Stimulated activated CD4-positive, alpha-beta T cell treated with anti-CD3 and anti-CD28 coated beads, Interleukin-12 subunit alpha, Interleukin-12 subunit beta, amount 100 ng/mL, for 24 hours (primary cell): ENCODE measurements at regions not wholly inside any gene's neighbourhood (a gene's known extent, or its start where the extent isn't known, plus 50 kb on each side); places are given as distances from the start of the nearest gene placed in this dataset.

ENCODE experiments used
- DNase-seq, 2 experiments: peaks; one replicate each; pipeline ENCODE4 v3.0.0-alpha.2; 2020; ENCODE audit warnings: low read depth in 2 of 2

DNA sequence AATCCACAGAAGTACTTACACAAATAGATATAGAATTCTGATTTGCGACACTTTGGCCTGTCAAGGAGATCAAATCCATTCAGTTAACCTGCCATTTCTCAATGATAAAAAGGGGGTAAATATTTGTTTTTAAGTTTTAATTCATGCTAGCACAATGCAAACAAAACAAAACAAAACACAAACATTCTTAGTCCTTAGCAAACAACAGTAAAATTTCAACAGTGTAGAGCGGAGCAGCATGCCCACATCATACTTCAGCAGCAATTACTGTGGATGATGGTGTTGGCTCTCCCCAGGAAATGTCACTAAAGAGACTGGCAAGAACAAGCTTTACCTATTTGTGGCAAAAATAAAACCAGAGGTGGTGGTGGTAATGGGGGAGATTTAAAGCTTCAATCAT, 625.2 kb upstream of the PCDH20 start:
- no peak for DNase-seq

DNA sequence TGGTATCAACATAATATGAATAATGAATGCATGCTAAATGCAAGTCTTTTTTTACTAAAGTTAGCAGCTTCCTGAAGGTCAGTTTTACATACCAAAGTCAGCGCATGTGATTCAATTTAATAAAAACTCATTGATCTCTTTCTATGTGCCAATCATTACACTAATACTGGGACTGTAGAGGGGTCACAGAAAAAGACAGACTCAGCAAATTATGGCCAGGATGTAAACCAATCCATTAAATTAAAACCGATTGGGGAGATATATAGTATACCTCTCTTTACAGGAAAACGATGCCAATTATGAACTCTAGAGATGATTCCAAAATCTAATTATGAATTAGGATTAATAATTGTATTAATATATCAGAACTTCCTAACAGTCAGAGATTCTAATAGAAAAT, 624.4 kb upstream of the PCDH20 start:
- DNase-seq, result no peak

DNA sequence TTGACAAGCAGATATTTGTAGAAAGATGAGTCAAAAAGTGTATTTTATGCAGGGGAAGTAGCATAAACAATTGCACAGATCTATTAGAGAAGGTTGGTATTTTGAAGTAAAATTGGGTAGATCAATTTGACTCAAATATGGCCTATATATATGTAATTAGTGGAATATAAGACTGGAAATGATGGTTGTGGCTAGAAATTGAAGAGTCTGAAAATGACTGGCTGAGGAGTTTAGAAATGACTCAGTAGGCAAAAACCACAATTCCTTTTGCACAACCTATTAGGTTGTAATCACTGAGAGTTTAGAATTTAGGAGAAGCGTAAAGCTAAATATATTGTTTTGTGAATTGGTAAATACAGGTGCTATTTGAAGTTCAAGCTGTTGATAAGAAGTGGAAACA, 622.6 kb upstream of the PCDH20 start:
- DNase-seq, result no peak

GRCh38 chr13:62035981-62036380, 620.3 kb upstream of the PCDH20 start:
- no peak for DNase-seq

GRCh38 chr13:62033934-62034333, 618.3 kb upstream of the PCDH20 start:
- no peak for DNase-seq

DNA sequence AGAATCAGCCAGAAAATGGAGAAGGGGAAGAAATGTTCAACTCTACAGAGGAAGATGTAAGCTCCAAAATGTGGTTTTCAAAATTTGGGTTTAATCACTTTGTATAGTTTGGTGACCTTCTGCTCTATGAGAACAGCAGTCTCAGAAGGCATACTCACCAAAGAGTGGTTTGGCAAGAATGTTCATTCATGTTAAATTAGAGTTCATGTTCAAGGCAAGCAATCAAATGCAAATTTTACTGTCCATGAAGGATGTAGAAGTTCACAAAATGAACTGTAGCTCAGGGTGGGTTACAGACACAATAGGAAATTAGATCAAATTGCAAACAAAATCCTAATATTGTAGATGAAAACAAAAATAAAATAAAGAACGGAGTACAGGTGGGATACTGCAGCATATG, 606.7 kb upstream of the PCDH20 start:
- DNase-seq, result no peak

DNA sequence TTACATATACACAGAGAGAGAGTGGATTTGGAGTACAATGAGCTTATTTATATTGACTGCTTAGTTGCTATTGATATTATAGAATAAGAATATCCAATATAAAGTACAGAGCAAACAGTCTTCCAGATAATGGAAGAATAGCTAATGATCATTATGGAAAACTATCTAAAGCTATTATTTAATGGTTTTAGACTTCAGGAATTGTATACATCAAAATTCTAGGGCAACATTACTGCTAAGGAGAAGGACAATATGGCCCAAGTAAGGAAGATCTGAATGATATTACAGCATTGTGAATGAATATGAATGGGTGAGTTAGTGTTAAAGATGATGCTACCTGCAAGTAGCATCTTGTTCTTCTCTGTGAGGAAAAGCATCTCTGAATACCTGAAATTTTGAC, 604.2 kb upstream of the PCDH20 start:
- no peak for DNase-seq

GRCh38 chr13:62014299-62014698, 598.6 kb upstream of the PCDH20 start:
- no peak for DNase-seq

GRCh38 chr13:62003452-62003851, 587.8 kb upstream of the PCDH20 start:
- DNase-seq, result no peak

DNA sequence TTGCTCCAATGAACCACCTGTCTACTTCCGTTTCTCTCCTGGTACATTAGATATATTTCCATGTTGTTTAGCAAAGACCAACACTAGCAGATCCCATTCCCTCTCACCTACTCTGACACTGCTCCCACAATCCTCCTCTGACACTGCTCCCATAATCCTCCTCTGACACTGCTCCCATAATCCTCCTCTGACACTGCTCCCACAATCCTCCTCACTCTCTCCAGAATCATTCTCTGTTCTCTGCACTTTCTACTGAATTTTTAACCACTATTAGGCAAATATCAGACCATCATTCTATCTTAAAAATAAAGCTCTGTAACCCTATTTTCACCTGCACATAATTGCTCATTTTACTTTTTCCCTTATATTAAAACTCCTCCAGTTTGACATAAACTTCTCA, 578.5 kb upstream of the PCDH20 start:
- no peak for DNase-seq

DNA sequence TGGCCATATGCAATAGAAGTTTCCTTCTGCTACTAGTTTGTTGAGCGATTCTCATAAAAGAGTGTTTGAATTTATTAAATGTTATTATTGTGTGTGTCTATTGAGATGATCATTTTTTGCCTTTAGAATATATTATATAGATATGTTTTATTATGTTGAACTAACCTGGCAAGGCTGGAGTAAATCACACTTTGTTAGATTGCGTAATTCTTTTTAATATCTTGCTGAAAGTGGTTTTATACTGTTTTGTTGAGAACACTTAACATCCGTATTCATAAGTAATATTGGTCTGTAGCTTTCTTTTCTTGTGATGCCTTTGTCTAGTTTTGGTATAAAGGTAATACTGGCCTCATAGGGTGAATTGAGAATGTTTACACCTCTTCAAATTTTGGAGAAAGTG, 574.3 kb upstream of the PCDH20 start:
- no peak for DNase-seq

- no peak for DNase-seq
These were observed 573.2 kb upstream of the PCDH20 start for GRCh38 chr13:61988810-61989209.

- no peak for DNase-seq
These were observed 559.4 kb upstream of the PCDH20 start for GRCh38 chr13:61975001-61975400.

DNA sequence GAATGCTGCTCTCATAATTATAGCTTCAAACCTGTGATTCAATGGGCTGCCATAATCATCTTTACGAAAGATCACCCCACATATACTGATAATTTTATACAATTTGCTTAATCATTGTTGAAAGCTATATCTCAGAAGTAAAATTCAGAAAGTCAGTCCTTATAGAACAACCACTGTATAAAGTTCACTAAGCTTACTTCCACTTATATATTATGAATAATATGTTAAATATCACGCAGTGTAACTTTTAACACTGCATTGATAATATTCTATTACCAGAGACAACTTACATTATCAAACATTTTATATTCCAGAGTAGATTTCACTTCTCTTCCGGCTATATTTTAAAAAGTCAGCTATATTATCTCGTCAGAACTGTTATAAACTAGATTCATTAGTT, 550.1 kb upstream of the PCDH20 start:
- no peak for DNase-seq

GRCh38 chr13:61960981-61961380, 545.3 kb upstream of the PCDH20 start:
- no peak for DNase-seq

DNA sequence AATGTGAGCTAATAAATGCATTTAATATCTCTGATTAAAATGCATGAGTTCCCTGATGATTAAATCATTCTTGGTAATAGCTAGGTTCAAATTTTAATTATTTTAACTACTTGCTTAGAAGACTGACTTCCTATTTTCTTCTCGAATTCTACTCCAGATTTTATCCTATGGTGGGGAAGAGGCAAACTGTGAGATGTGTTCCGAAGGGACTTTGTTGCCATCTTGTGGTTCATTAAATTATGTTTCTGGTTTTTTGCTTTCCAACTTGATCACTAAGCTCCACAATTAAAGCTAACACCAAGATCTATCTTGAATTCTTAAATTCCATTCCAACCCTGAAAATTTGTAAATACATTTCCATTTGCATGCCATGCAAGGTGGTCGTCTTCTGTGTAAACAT, 538.4 kb upstream of the PCDH20 start:
- no peak for DNase-seq

- DNase-seq, result no peak
These were observed 535.2 kb upstream of the PCDH20 start for GRCh38 chr13:61950828-61951227.

DNA sequence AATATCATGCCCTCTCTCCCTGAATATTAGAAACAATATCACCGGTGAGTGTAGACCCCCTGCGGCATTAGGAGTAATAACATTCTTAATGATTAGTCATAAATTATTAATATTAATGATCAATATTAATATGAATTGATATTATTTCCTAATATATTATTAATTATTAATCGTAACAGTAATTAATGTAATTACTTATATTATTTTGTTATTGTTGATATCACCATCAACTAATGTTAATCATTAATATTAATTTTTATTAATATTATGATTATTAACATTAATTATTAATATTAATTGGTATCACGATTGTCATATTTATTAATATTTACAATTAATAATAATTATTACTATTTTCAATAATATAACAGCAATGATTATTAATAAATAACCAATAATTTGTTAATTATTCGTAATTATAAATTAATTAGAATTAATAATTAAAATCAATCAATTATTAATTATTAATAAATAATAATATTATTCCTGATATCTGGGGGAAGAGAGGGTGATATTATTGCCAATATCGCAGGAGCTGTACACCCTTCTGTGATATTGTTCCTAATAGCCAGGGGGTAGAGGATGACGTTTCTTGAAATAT, 528.8 kb upstream of the PCDH20 start:
- no peak for DNase-seq

DNA sequence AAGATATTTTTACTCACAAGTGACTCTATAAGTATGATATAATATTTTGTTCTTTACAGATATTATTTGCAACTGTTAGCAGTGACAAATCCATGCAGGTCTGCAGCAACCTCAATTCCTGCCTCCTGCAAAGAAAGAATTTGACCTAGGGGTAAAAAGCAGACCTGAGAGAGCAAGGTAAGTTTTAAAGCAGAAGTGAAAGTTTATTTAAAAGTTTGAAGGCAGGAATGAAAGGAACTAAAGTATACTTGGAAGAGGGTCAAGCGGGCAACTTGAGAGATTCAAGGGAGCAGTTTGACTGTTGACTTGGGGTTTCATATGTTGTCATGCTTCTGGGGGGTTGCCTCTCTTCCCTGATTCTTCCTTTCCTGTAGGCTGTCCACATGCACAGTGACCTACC, 520.1 kb upstream of the PCDH20 start:
- DNase-seq, result no peak

DNA sequence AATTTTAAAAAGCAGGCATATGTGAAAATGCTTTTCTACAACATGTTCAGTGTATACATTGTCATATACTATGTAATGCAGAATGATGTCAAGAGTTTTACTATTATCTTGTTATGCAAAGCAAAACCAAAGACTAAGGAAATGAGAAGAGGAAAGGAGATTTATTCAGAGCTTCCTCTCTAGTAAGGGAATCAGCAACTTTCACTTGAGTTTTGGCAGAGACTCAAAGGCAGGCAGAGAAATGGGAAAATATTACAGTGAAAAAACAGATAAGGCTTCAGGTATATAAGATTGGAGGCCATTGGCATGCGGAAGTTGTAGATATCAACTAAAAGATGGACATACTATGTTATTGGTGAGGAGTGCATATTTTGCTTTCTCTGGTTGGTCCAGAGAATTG, 512.0 kb upstream of the PCDH20 start:
- DNase-seq, result no peak

- DNase-seq, result no peak
These were observed 503.2 kb upstream of the PCDH20 start for GRCh38 chr13:61918841-61919240.

DNA sequence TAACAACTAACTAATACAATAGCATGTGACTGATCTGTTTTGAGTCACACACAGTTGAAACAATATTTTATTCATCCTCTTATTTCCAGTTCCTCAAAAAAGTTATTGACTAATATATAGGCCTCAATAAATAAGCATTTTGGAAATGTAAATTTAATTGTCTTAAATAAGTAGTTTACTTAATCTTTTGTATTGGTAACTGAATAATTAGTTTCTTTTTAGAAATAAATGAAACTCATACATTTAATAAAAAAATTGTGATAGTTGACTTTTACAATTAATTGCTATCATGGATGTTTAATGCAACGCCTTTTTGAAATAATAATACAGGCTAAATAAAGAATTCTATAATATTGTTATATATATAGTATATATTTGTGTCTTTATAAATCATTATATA, 500.8 kb upstream of the PCDH20 start:
- no peak for DNase-seq

DNA sequence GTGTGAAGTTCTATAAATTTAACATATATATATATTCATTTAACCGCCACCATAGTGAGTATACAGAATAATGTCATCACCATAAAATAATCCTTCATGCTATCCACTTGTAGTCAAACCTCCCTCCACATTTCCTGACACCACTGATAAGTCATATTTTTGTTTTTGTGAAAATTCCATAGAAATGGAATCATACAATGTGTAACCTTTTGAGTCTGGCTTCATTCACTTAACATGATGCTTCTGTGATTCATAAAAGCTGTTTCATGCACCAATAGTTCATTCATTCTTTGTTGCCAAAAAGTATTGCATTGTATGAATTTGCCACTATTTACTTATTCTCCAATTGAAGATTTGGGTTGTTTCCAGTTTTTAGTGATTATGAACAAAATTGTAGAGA, 497.5 kb upstream of the PCDH20 start:
- no peak for DNase-seq

DNA sequence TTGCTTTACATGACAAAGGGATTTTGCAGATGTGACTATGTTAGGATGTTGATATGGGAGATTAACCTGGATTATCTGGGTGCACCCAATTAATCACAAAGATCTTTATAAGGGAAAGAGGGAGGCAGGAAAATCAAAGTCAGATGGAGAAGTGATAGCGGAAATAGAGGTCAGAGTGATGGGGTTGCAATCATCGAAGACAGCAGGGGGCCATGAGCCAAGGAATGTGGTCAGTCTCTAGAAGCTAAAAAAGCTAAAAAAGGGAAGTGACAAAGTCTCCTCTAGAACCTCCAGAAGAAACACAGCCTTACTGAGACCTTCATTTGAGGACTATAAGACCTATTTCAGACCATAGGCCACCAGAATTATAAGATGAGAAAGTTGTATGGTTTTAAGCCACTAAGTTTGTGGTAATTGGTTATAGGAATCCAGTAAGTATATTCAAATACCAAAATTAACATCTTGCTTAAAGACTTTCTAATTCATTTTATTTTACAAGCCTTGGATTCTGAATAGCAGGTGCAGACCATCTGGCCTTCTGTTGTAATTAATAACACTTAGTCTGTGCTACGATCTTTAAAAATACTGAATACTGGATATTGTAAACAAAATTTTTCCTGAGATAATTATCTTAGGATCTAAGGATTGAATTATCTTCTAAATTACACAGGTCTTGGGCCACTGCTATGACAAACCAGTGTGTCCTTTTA, 493.4 kb upstream of the PCDH20 start:
- DNase-seq, result no peak
